Naive thymus-derived CD4-positive, alpha-beta T cell (primary cell): ENCODE measurements at regions not wholly inside any gene's neighbourhood (a gene's known extent, or its start where the extent isn't known, plus 50 kb on each side); places are given as distances from the start of the nearest gene placed in this dataset.

Experiments used
- ATAC-seq: fragments of 150-1000 bp; cut with Tn5 transposase; 2 replicates; pipeline ENCODE4 v1.10.0; 2021; ENCODE audit warnings: mild to moderate bottlenecking, moderate library complexity
- CTCF ChIA-PET: fragments of 350-600 bp; sonication (Branson Sonifier 250); formaldehyde crosslinking; loops from one replicate; lab custom pipeline; 2021; ENCODE audit warnings: antibody characterized with exemption; lab: Charles Lee
- POLR2A ChIA-PET: fragments of 350-600 bp; sonication (Branson Sonifier 250); formaldehyde crosslinking; loops from one replicate; lab custom pipeline; 2021; ENCODE audit warnings: antibody characterized with exemption, inconsistent platforms; lab: Charles Lee
- DNase-seq, 9 donors: peaks; one replicate each; pipeline versions ENCODE4 v3.0.0 to v3.0.0-alpha.2; 2020 to 2022; ENCODE audit warnings: mixed read lengths in 1 of 9
- H3K27ac ChIP-seq: one replicate; pipeline ENCODE4 v1.7.0; 2013; ENCODE audit warnings: mild to moderate bottlenecking, low read depth, low read length, moderate library complexity
- H3K27me3 ChIP-seq, 2 donors: one replicate each; pipeline ENCODE4 v1.7.0; 2013; ENCODE audit warnings: low read length in 2 of 2, mild to moderate bottlenecking in 2 of 2, moderate library complexity in 2 of 2; ENCODE audit not compliant: control insufficient read depth in 2 of 2, insufficient read depth in 2 of 2
- H3K36me3 ChIP-seq, 3 experiments: 1 replicate in 2 of 3; 2 replicates in 1 of 3; pipeline ENCODE4 v1.7.0; 2013; ENCODE audit warnings: low read length in 3 of 3, mild to moderate bottlenecking in 3 of 3, moderate library complexity in 1 of 3; ENCODE audit not compliant: insufficient read depth in 3 of 3, control insufficient read depth in 2 of 3
- H3K4me1 ChIP-seq, 2 donors: one replicate each; pipeline ENCODE4 v1.7.0; 2013; ENCODE audit warnings: low read length in 2 of 2, mild to moderate bottlenecking in 2 of 2, moderate library complexity in 1 of 2; ENCODE audit not compliant: control insufficient read depth in 2 of 2, insufficient read depth in 2 of 2
- H3K4me3 ChIP-seq: 2 replicates; pipeline ENCODE4 v1.7.0; 2013; ENCODE audit warnings: mild to moderate bottlenecking, low read length
- H3K9me3 ChIP-seq, 3 experiments: 1 replicate in 2 of 3; 2 replicates in 1 of 3; pipeline ENCODE4 v1.7.0; 2013; ENCODE audit warnings: low read length in 3 of 3; ENCODE audit not compliant: control insufficient read depth in 2 of 3
- H3K27ac Mint-ChIP-seq, 9 donors: one replicate each; pipeline ENCODE4 v1.8.0; 2020 to 2022; ENCODE audit warnings: mixed read lengths in 9 of 9, mild to moderate bottlenecking in 8 of 9, moderate library complexity in 5 of 9, inconsistent platforms in 2 of 9
- H3K27me3 Mint-ChIP-seq, 5 donors: one replicate each; pipeline ENCODE4 v1.8.0; 2021 to 2022; ENCODE audit warnings: mixed read lengths in 5 of 5, mild to moderate bottlenecking in 1 of 5
- H3K36me3 Mint-ChIP-seq, 5 donors: one replicate each; pipeline ENCODE4 v1.8.0; 2020 to 2022; ENCODE audit warnings: mixed read lengths in 5 of 5, mild to moderate bottlenecking in 3 of 5, inconsistent platforms in 1 of 5
- H3K4me1 Mint-ChIP-seq, 7 donors: one replicate each; pipeline ENCODE4 v1.8.0; 2020 to 2022; ENCODE audit warnings: mixed read lengths in 7 of 7, mild to moderate bottlenecking in 3 of 7, inconsistent platforms in 1 of 7
- H3K4me3 Mint-ChIP-seq, 10 donors: one replicate each; pipeline ENCODE4 v1.8.0; 2020 to 2022; ENCODE audit warnings: mild to moderate bottlenecking in 10 of 10, mixed read lengths in 10 of 10, moderate library complexity in 6 of 10, inconsistent platforms in 2 of 10
- H3K9me3 Mint-ChIP-seq, 11 donors: one replicate each; pipeline ENCODE4 v1.8.0; 2020 to 2022; ENCODE audit warnings: mixed read lengths in 11 of 11, mild to moderate bottlenecking in 4 of 11, inconsistent platforms in 1 of 11, moderate library complexity in 1 of 11
- intact Hi-C, 2 donors: fragments of 100-400 bp; cut with micrococcal nuclease; formaldehyde crosslinking; loops; one replicate each; pipeline ENCODE4 v1.15.1; 2023

DNA sequence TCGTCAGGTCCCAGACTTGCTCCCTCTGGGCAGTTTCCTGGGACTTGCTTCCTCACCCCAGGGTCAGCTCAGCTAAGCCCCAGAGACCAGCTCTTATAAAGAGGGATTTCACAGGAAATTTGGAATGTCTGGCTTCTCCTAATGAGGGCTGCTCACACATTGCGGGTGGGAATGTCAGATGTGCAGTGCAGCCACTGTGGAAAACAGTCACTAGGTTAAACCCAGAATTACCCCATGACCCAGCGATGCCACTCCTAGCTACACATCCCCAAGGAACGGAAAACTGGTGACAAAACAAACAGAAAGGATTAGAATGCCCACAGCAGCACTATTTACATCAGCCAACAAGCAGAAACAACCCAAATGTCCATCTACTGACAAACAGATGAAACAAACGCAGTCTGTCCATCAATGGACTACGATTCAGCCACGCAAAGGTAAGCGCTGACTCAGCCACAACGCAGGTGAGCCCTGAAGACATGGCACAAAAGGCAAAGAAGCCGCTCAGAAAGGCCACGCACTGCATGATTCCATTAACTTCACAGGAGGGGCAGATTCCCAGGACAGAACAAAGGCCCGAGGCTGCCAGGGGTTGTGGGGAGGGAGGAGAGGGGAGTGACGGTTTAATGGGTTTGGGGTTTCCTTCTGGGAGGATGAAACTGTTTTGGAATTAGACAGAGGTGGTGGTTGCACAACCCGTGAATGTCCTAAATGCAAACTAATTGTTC lies 63.0 kb downstream of the NCOR2 start:
- Mint-ChIP-seq H3K4me3 (peak overlapping the region in 1 of 10 donors; percentile 29), H3K27ac (peak overlapping the region in 1 of 9 donors; percentile 58), H3K27me3 (no peaks in the 10 kb centered on the region), H3K36me3 (peaks cover 0 to 5% (median 0%) of the 10 kb centered on the region in 5 donors), H3K4me1 (peaks cover 6 to 88% (median 55%) of the 10 kb centered on the region in 7 donors), H3K9me3 (no peaks in the 10 kb centered on the region)
- no peak overlapping the region for H3K27ac ChIP-seq
- no peaks in the 10 kb centered on the region for H3K9me3 ChIP-seq
- DNase-seq: no peak
- ATAC-seq: no peak
- no peaks in the 10 kb centered on the region for H3K36me3 ChIP-seq
- H3K27me3 ChIP-seq: no peaks in the 10 kb centered on the region
- no peak overlapping the region for H3K4me3 ChIP-seq
- H3K4me1 ChIP-seq: no peaks in the 10 kb centered on the region
- POLR2A ChIA-PET: no interaction called here
- CTCF ChIA-PET: no interaction called here
- intact Hi-C loops: no loop called here

DNA sequence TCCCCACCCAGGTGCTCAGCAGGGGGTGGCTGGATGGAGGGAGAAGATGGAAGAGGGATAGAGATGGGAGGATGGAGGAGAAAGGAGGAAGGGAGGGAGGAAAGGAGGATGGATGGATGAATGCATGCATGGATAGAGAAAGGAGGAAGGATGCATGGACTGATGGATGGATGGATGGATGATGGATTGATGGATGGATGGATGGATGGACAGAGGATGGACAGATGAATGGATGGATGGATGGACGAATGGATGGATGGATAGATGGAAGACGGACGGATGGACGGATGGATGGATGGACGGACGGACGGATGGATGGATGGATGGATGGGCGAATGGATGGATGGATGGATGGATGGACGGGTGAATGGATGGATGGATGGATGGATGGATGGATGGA lies 64.1 kb downstream of the NCOR2 start:
- ChIA-PET POLR2A (no interaction called here), CTCF (interaction anchor here (0.6 kb wide), 1 partner anchor 460 kb away, joined by 4 read pairs; no protein-coding TSS in a partner anchor)
- Histone ChIP-seq H3K27me3 (no peaks in the 10 kb centered on the region), H3K27ac (no peak overlapping the region), H3K4me3 (no peak overlapping the region), H3K9me3 (no peaks in the 10 kb centered on the region), H3K4me1 (no peaks in the 10 kb centered on the region), H3K36me3 (no peaks in the 10 kb centered on the region)
- intact Hi-C loops: no loop called here
- Mint-ChIP-seq H3K27ac (peak overlapping the region in 1 of 9 donors; percentile 31), H3K9me3 (no peaks in the 10 kb centered on the region), H3K27me3 (no peaks in the 10 kb centered on the region), H3K4me3 (no peak overlapping the region), H3K4me1 (peaks cover 10 to 88% (median 55%) of the 10 kb centered on the region in 7 donors), H3K36me3 (peaks cover 0 to 5% (median 0%) of the 10 kb centered on the region in 5 donors)
- no peak for ATAC-seq
- no peak for DNase-seq

GRCh38 chr12:124502379-124502778 lies 65.0 kb downstream of the NCOR2 start:
- peaks cover 10 to 88% (median 55%) of the 10 kb centered on the region in 7 donors for H3K4me1 Mint-ChIP-seq

GRCh38 chr12:124501827-124502226 lies 65.6 kb downstream of the NCOR2 start:
- H3K27ac ChIP-seq: no peak overlapping the region
- ChIA-PET POLR2A (no interaction called here), CTCF (no interaction called here)
- no peaks in the 10 kb centered on the region for H3K27me3 ChIP-seq
- DNase-seq (no peak), ATAC-seq (no peak)
- Mint-ChIP-seq H3K27ac (peak overlapping the region in 5 of 9 donors; percentile 5 to 71 (median 32)), H3K27me3 (no peaks in the 10 kb centered on the region), H3K36me3 (peaks cover 0 to 5% (median 0%) of the 10 kb centered on the region in 5 donors), H3K9me3 (no peaks in the 10 kb centered on the region), H3K4me3 (peak overlapping the region in 1 of 10 donors; percentile 51), H3K4me1 (peaks cover 10 to 88% (median 56%) of the 10 kb centered on the region in 7 donors)
- H3K9me3 ChIP-seq: no peaks in the 10 kb centered on the region
- no peak overlapping the region for H3K4me3 ChIP-seq
- H3K4me1 ChIP-seq: no peaks in the 10 kb centered on the region
- H3K36me3 ChIP-seq: no peaks in the 10 kb centered on the region
- intact Hi-C loops: no loop called here

More at GRCh38 chr12:124502379-124502778, 65.0 kb downstream of the NCOR2 start:
- ATAC-seq: no peak
- Histone ChIP-seq H3K4me1 (no peaks in the 10 kb centered on the region), H3K4me3 (no peak overlapping the region), H3K27ac (no peak overlapping the region), H3K9me3 (no peaks in the 10 kb centered on the region), H3K36me3 (no peaks in the 10 kb centered on the region), H3K27me3 (no peaks in the 10 kb centered on the region)
- intact Hi-C loops: no loop called here
- H3K36me3 Mint-ChIP-seq: peaks cover 0 to 5% (median 0%) of the 10 kb centered on the region in 5 donors
- H3K9me3 Mint-ChIP-seq: no peaks in the 10 kb centered on the region
- H3K27ac Mint-ChIP-seq: peak overlapping the region in 3 of 9 donors; percentile 10 to 86 (median 71)
- ChIA-PET POLR2A (no interaction called here), CTCF (no interaction called here)
- no peak overlapping the region for H3K4me3 Mint-ChIP-seq
- no peaks in the 10 kb centered on the region for H3K27me3 Mint-ChIP-seq
- no peak for DNase-seq

DNA sequence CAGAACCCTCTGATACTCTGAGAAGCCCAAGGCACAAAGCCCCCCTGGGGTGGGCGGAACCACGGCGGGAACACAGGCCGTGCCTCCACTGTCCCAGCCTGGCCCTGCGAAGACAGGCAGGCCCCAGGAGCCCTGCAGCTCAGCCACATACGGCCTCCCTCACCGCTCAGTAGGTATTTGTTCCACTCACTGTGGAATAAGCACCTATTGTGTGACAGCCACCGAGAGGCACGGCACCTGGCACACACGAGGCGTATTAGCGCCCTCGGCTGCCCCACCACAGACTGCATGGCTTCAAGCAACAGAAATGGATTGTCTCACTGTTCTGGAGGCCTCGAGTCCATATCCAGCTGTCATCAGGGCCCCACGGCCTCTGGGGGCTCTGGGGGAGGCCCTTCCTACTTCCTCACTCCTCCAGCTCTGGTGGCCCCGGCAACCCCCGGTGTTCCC lies 66.3 kb downstream of the NCOR2 start:
- H3K4me3 ChIP-seq: no peak overlapping the region
- no peaks in the 10 kb centered on the region for H3K27me3 ChIP-seq
- H3K27ac Mint-ChIP-seq: peak overlapping the region in 4 of 9 donors; percentile 5 to 64 (median 52)
- DNase-seq (no peak), ATAC-seq (no peak)
- H3K27me3 Mint-ChIP-seq: no peaks in the 10 kb centered on the region
- ChIA-PET POLR2A (no interaction called here), CTCF (no interaction called here)
- peaks cover 10 to 84% (median 53%) of the 10 kb centered on the region in 7 donors for H3K4me1 Mint-ChIP-seq
- peaks cover 0 to 5% (median 0%) of the 10 kb centered on the region in 5 donors for H3K36me3 Mint-ChIP-seq
- no peaks in the 10 kb centered on the region for H3K9me3 Mint-ChIP-seq
- H3K36me3 ChIP-seq: no peaks in the 10 kb centered on the region
- H3K4me1 ChIP-seq: no peaks in the 10 kb centered on the region
- H3K4me3 Mint-ChIP-seq: peak overlapping the region in 1 of 10 donors; percentile 54
- intact Hi-C loops: no loop called here
- no peaks in the 10 kb centered on the region for H3K9me3 ChIP-seq
- no peak overlapping the region for H3K27ac ChIP-seq

GRCh38 chr12:124499898-124500244 lies 67.5 kb downstream of the NCOR2 start:
- Mint-ChIP-seq H3K36me3 (peaks cover 0 to 5% (median 0%) of the 10 kb centered on the region in 5 donors), H3K4me3 (no peak overlapping the region), H3K4me1 (peaks cover 10 to 87% (median 53%) of the 10 kb centered on the region in 7 donors), H3K27me3 (no peaks in the 10 kb centered on the region), H3K27ac (peak overlapping the region in 3 of 9 donors; percentile 25 to 76 (median 32)), H3K9me3 (no peaks in the 10 kb centered on the region)
- ChIA-PET CTCF (no interaction called here), POLR2A (no interaction called here)
- H3K4me3 ChIP-seq: no peak overlapping the region
- intact Hi-C loops: no loop called here
- no peak overlapping the region for H3K27ac ChIP-seq
- no peak for ATAC-seq
- no peak for DNase-seq
- peaks cover 0 to 8% (median 0%) of the 10 kb centered on the region in 3 experiments for H3K36me3 ChIP-seq
- no peaks in the 10 kb centered on the region for H3K9me3 ChIP-seq
- H3K4me1 ChIP-seq: no peaks in the 10 kb centered on the region
- no peaks in the 10 kb centered on the region for H3K27me3 ChIP-seq
